NCI-H2029 treated with DMSO at 0.1 percent for 48 hours (cell line): ENCODE measurements at regions not wholly inside any gene's neighbourhood (a gene's known extent, or its start where the extent isn't known, plus 50 kb on each side); places are given as distances from the start of the nearest gene placed in this dataset.
"Not testable (repeated sequence)": the region's sequence is repeated elsewhere in the genome, so short reads cannot be mapped to it uniquely, and the experiment has no call there.

Experiments used
- DNase-seq: peaks from one replicate; lab custom pipeline; 2025; lab: John Stamatoyannopoulos, UW

GRCh38 chr3:104388619-104389018 is 978.1 kb upstream of the ALCAM start:
- no peak for DNase-seq

GRCh38 chr3:104392327-104392726 is 974.4 kb upstream of the ALCAM start:
- no peak for DNase-seq

- DNase-seq, result no peak
These were observed 969.6 kb upstream of the ALCAM start for GRCh38 chr3:104396974-104397669.

GRCh38 chr3:104397713-104398112 is 969.0 kb upstream of the ALCAM start:
- no peak for DNase-seq

- no peak for DNase-seq
These were observed 963.8 kb upstream of the ALCAM start for GRCh38 chr3:104402902-104403301.

- DNase-seq, result no peak
These were observed 955.0 kb upstream of the ALCAM start for GRCh38 chr3:104411757-104412156.

GRCh38 chr3:104412608-104413580 is 953.8 kb upstream of the ALCAM start:
- no peak for DNase-seq

GRCh38 chr3:104428337-104428925 is 938.3 kb upstream of the ALCAM start:
- no peak for DNase-seq

GRCh38 chr3:104429727-104430126 is 937.0 kb upstream of the ALCAM start:
- no peak for DNase-seq

- no peak for DNase-seq
These were observed 930.2 kb upstream of the ALCAM start for GRCh38 chr3:104436506-104436905.

GRCh38 chr3:104437131-104437750 is 929.5 kb upstream of the ALCAM start:
- DNase-seq, result no peak

- DNase-seq, result no peak
These were observed 928.8 kb upstream of the ALCAM start for GRCh38 chr3:104437891-104438290.

GRCh38 chr3:104438706-104439105 is 928.0 kb upstream of the ALCAM start:
- no peak for DNase-seq

GRCh38 chr3:104445252-104445919 is 921.3 kb upstream of the ALCAM start:
- not testable (repeated sequence) for DNase-seq

- DNase-seq, result no peak
These were observed 919.0 kb upstream of the ALCAM start for GRCh38 chr3:104447681-104448080.

- no peak for DNase-seq
These were observed 914.0 kb upstream of the ALCAM start for GRCh38 chr3:104452697-104453096.

- no peak for DNase-seq
These were observed 908.1 kb upstream of the ALCAM start for GRCh38 chr3:104458657-104459056.

GRCh38 chr3:104460477-104461406 is 906.0 kb upstream of the ALCAM start:
- DNase-seq, result no peak

GRCh38 chr3:104461431-104461830 is 905.3 kb upstream of the ALCAM start:
- DNase-seq, result no peak

- DNase-seq, result no peak
These were observed 894.5 kb upstream of the ALCAM start for GRCh38 chr3:104472221-104472620.

- no peak for DNase-seq
These were observed 892.7 kb upstream of the ALCAM start for GRCh38 chr3:104474011-104474410.
